Posterior vena cava (tissue), 2 donors: ENCODE measurements at regions not wholly inside any gene's neighbourhood (a gene's known extent, or its start where the extent isn't known, plus 50 kb on each side); places are given as distances from the start of the nearest gene placed in this dataset.

Source experiments
- DNase-seq: peaks from one replicate; pipeline ENCODE4 v3.0.0-alpha.2; 2020; ENCODE audit warnings: low spot score
- intact Hi-C, 2 donors: fragments of 100-400 bp; cut with DNase I; formaldehyde crosslinking; loops; one replicate each; pipeline versions ENCODE4 v1.14.1 to v1.14.2; 2022 to 2023
- donor health status: DM: yes; HTN: yes; CAD: no.
- donor health status: DM: yes; HTN: yes; CAD: no.

DNA sequence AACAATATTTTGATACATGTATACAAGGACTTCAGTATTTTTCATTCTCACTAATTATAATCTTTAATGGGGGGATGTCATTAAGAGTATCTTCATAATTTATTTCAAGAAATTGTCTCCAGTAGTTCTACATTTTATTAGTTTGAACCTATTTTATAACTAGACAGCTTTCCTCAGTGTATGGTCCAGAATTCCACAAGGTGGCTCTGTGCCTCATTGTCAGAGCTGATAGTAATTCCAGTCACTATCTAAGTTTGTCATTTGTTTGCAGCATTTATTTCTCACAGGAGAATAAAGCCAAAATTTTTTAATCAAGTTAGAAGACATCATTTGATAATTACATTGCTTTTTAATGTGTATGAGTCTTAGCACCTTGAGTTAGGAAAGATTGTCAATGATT is 1633.0 kb upstream of the PCDH20 start:
- DNase-seq = no peak
- intact Hi-C loops = no loop called here

DNA sequence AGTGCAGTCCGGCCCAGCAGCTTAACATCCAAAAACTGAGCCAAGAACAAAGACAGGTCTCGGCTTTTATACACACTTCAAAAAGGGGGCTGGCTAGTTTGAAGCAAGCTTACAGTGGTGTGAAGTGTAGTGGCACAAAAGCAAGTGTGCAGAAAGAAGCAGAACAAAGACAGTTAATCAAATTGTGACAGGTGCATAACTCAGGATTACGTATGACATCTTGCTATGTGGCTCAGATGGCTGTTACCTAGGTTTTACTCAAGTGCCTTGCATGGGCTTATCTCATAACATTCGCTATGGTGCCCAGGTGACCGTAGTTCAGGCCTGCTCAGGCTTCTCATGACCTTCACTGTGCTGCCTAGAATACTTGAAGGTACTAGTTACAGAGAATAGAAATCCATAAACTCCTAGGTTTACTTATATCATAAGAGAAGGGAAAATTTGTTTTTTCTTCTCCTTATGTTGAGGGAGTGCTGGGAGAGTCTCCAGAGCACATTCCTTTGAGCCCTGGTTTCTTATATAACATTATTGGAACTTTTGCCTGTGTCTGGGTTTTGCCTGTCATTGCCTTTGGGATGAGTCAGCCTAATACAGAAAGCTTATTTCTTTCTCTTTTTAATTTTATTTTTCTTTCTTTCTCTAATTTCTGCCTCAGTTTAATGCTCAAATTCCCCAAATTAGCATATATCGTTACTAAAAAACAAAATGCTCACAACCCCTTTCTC is 1629.1 kb upstream of the PCDH20 start:
- no peak for DNase-seq
- intact Hi-C loops = no loop called here

DNA sequence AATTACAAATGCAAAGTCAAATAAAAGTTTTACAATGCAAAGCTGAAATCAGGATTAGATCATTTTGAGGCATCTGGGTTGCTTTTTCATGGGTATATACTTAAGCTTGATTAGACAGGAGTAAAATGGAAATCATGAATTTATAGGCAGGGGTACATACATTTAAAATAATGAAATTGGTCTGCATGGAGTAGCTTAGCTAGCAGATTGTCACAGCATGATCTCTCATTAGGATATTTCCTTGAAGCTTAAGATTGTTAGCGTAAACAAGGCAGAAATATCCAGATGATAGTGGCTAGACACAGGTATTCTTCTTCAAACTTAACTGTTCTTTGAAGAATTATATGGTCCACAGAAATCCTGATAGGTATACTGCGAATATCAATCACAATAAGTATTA is 1627.0 kb upstream of the PCDH20 start:
- DNase-seq = no peak
- intact Hi-C loops = no loop called here

DNA sequence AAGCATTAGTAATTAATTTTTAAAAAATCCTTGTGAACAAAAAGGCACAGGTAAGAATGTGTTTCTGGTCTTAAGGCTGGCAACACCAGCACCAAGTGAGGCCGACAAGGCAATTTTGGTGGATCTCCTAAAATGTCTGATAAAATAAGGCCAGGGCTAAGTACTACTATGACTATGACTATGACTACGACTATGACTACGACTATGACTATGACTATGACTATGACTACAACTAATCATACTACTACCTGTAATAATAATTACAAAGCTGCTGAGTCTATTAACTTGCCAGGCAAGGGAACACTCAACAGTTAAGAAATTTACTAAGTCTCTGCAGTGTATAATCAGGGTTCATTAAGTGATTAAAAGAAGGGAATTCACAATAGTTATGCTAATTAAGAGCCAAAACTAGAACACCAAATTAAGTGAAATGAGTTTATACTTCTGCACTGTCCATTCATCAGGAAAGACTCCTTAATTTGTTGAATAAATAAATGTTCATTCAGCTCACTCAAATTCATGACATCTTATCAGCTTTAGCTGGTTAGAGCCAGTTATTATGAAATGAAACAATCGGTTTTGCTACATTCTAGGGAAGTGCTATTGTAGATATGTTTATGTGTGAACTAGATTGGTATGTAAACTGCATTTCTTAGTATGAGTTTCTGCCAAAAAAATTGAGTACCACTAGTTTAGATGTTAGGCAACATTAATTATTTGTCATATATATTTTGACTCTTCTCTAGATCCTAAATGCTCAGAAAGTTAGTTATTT is 1626.2 kb upstream of the PCDH20 start:
- intact Hi-C loops = no loop called here

DNA sequence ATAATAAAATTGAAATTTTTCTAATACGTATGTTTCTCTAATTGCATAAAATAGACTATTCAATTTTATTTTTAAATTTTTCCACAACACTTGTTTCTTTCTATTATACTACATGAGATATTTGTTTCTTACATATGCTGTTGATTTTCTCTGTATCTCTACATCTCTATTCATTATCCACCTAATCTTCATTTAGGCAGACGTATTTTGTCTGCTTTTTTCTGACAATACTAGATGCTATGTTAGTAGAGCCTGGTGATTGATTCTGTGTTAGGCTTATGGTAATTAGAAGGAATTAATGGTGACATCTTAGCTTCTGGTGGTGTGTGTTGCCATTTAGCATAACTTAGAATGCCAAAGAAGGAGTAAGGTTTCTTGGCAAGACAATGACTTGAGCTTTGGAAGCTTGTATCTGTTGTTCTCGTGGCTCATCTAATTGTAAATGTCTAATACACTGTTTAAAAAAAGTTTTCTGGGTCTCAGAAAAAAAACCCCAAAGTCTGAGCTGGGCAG is 1610.7 kb upstream of the PCDH20 start:
- intact Hi-C loops = no loop called here
- DNase-seq = no peak

More for the DNA sequence above, 1626.2 kb upstream of the PCDH20 start:
- DNase-seq = no peak

- intact Hi-C loops = no loop called here
- DNase-seq = no peak
These were observed 1610.1 kb upstream of the PCDH20 start for GRCh38 chr13:63025741-63026140.

DNA sequence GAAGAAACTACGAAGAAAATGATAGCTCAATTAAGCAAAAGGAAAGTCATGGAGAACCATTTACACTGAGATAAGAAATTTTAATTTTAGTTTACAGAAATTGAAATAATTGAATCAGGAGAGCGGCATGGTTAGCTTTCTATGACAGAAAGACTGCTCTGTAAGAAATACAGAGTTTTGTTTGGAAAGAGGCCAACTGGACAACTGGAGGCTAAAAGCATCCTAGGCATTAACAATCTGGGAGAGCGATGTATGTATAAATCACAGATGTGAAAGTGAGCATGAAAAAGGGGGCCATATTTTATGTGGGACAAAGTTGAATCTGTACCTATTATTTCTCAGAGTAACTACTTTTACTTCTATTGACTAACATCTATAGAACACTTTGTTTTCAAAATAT is 1608.8 kb upstream of the PCDH20 start:
- no peak for DNase-seq
- intact Hi-C loops = no loop called here

GRCh38 chr13:63011996-63012395 is 1596.3 kb upstream of the PCDH20 start:
- intact Hi-C loops = no loop called here
- DNase-seq = no peak

DNA sequence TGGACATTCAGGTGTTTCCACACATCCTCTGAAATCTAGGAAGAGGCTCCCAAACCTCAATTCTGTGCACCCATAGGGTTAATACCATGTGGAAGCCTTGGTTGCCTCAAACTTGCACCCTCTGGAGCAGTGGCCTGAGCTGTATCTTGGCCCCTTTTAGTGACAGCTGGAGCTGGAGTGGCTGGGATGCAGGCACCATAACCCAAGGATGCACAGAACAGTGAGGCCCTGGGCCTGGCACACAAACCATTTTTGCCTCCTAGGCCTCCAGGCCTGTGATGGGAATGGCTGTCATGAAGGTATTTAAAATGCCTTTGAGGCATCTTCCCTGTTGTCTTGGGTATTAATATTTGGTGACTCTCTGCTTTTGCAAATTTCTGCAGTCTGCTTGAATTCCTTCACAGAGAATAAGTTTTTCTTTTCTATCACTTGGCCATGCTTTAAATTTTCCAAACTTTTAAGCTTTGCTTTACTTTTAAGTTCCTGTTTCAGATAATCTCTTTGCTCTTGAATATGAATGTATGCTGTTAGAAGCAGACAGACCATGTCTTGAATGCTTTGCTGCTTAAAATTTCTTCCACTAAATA is 1594.5 kb upstream of the PCDH20 start:
- intact Hi-C loops = no loop called here
- DNase-seq = no peak

- intact Hi-C loops = no loop called here
These were observed 1590.0 kb upstream of the PCDH20 start for GRCh38 chr13:63005625-63006024.

GRCh38 chr13:62997696-62998095 is 1582.0 kb upstream of the PCDH20 start:
- intact Hi-C loops = no loop called here
- DNase-seq = no peak

More at GRCh38 chr13:63005625-63006024, 1590.0 kb upstream of the PCDH20 start:
- DNase-seq = no peak

DNA sequence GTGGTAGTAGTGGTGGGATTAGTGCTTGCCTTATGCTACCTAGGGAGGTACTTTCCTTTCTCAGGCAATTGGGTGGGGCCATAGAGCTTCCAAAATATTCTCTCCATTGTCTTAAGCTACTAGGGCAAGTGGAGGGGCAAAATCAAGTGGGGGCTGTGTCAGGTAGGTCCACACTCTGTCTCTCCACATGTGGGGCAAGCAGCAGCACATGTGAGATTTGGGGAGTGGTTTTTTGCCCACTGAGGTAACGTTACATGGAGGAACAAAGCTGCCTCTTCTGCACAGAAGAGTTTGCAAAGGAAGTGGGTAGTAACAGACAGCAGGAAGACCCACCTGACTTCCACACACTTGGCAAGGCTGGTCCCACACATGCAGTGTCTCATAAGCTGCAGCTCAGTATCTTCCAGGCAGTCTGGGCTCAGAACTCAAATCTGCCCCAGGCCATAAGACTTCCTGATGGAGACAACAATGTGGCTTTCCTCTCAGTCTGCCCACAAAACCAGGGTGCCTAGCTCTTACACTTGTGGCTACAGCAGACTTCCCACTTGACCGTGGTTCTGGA is 1581.5 kb upstream of the PCDH20 start:
- intact Hi-C loops = no loop called here
- no peak for DNase-seq

- DNase-seq = no peak
- intact Hi-C loops = no loop called here
These were observed 1558.2 kb upstream of the PCDH20 start for GRCh38 chr13:62973804-62974203.

GRCh38 chr13:62964522-62964921 is 1548.9 kb upstream of the PCDH20 start:
- intact Hi-C loops = no loop called here
- DNase-seq = no peak

DNA sequence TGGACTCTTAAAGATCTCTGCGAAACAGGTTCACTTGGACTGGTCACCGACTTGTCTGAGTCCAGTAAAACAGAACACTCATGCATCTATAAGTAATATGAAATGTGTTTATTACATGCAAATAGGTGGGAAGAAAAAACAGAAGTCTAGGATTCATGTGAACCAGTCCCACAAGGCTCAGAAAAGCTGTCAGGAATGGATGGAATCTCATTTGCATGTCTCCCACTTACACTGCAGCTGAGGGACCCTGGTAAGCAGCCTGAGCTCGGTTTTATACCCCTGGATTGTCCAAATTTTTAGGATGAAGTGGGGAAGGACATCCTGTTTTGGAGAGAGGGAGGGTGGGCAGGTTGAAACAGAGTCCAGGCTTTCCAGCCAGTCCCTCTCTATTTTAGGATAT is 1545.1 kb upstream of the PCDH20 start:
- DNase-seq = no peak
- intact Hi-C loops = no loop called here

DNA sequence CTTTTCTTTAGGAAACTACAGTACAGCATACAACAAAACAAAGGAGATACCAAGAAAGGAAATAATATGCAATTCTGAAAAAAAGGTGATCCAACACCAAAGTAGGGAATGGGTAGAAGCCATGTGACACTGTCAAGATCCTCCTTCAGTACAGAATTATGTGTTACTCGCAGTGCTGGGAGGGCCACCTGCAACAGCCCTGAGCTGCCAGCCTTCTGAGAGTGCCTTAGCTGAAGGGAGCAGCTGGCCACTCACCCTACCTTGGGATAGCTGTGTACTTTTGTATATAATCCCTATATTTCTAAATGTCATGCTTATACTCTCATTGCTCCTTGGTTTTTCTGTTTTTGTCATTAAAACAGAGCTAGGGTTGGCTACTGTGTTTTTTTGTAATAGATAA is 1518.2 kb upstream of the PCDH20 start:
- intact Hi-C loops = no loop called here
- DNase-seq = no peak

DNA sequence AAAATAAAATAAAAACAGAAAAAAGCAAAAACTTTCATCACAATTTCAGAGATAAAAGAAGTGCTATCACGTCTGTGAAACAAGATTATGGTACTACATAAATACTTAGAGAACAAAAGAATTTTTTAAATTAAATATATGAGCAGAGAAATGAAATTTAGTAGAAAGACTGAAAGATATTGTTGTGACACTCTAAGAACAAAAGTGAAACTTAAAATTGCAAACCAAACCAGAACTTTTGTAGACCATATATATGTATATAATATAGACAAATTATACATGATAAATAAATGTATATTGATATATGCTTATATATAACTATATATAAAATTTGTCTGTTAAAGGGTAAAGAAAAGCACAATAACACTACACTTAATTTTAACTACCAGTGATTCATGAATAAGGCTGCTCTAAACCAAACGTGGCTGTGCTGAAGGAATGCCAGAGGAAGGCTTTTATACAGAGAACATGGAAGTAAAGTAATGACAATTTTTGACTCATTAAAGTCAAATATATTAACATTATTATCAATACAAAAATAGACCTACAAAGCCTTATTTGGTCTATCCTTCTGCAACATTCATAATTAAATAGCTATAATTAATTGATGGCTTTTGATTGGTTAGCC is 1516.7 kb upstream of the PCDH20 start:
- intact Hi-C loops = no loop called here

GRCh38 chr13:62931853-62932252 is 1516.2 kb upstream of the PCDH20 start:
- intact Hi-C loops = no loop called here
- DNase-seq = no peak

More for the DNA sequence above, 1516.7 kb upstream of the PCDH20 start:
- DNase-seq = no peak

GRCh38 chr13:62924395-62924794 is 1508.7 kb upstream of the PCDH20 start:
- intact Hi-C loops = no loop called here
- DNase-seq = no peak

- no peak for DNase-seq
- intact Hi-C loops = no loop called here
These were observed 1504.5 kb upstream of the PCDH20 start for GRCh38 chr13:62920159-62920558.
